GM12872 (cell line): ENCODE measurements at regions not wholly inside any gene's neighbourhood (a gene's known extent, or its start where the extent isn't known, plus 50 kb on each side); places are given as distances from the start of the nearest gene placed in this dataset.

Experiments
- CTCF ChIP-seq: IDR thresholded peaks from 3 replicates; pipeline ENCODE4 v1.5.1; 2011; ENCODE audit warnings: low read depth, mild to moderate bottlenecking, low read length, moderate library complexity; ENCODE audit not compliant: insufficient read depth

- no peak for TF ChIP-seq CTCF
These were observed 55.3 kb upstream of the DPH5 start for GRCh38 chr1:101080859-101081258.

DNA sequence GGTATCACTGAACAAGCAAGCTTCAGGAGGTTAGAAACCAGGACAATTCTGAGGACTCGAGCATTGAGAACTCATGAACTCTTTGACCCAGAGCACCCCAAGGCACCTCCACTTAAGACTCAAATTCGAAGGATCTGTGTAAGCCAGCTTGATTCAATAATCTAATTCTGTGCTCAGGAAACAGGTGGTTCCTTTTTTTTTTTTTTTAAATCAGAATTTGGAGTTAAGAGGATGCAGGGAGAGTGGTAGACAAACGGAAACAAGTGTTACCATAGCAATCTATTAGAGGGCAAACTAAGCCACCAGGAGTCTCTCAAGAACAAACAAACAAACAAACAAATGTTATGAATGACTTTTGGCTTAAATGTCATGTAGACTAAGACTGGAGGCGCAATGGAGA is 53.8 kb upstream of the DPH5 start:
- no peak for TF ChIP-seq CTCF

DNA sequence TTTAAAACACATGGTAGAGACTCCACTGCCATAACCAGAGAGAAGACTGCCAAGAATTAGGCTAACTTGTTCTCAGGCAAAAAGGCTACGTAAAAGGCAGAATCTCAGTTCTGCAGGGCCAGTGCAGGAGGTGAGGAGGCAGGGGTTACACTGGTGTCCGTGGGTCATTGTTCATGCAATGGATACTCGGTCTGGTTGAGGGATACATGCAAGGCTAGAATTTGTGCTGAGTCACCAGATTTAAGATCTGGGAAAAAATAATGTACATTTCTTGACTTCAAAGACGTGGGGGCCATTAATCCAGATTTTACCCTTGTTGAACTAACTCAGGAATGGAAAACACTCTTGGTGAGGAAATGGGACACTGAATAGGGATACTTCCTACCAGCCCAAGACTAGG is 52.3 kb upstream of the DPH5 start:
- no peak for TF ChIP-seq CTCF

GRCh38 chr1:101075926-101076325 is 50.3 kb upstream of the DPH5 start:
- no peak for TF ChIP-seq CTCF
